SK-N-SH treated with all-trans-retinoic acid at 6 μM for 48 hours (cell line): ENCODE measurements at regions not wholly inside any gene's neighbourhood (a gene's known extent, or its start where the extent isn't known, plus 50 kb on each side); places are given as distances from the start of the nearest gene placed in this dataset.

Source experiments
- ATAC-seq: fragments of 200-7000 bp; cut with Tn5 transposase; 3 replicates; pipeline ENCODE4 v1.9.1; 2020; ENCODE audit warnings: mild to moderate bottlenecking, moderate library complexity
- ARNTL ChIP-seq: fragments of 450-650 bp; formaldehyde crosslinking; IDR thresholded peaks from 2 replicates; pipeline ENCODE4 v1.5.0; 2020; ENCODE audit warnings: low read depth, mild to moderate bottlenecking, moderate library complexity, borderline replicate concordance
- CSDC2 ChIP-seq: fragments of 250-450 bp; sonication (Bioruptor Pico); IDR thresholded peaks from 2 replicates; pipeline ENCODE4 v1.5.0; 2020; ENCODE audit warnings: mild to moderate bottlenecking, moderate library complexity
- ESRRG ChIP-seq: fragments of 250-450 bp; sonication (Bioruptor Pico); IDR thresholded peaks from 2 replicates; pipeline ENCODE4 v1.6.1; 2021; ENCODE audit warnings: mild to moderate bottlenecking
- GLIS3 ChIP-seq: fragments of 250-450 bp; sonication (Bioruptor Pico); IDR thresholded peaks from 2 replicates; pipeline ENCODE4 v1.5.0; 2020; ENCODE audit warnings: mild to moderate bottlenecking, moderate library complexity
- ISL1 ChIP-seq: fragments of 250-450 bp; sonication (Bioruptor Pico); IDR thresholded peaks from 2 replicates; pipeline ENCODE4 v2.1.2; 2022; ENCODE audit warnings: mild to moderate bottlenecking, moderate library complexity
- OSR1 ChIP-seq: fragments of 250-450 bp; sonication (Bioruptor Pico); IDR thresholded peaks from 2 replicates; pipeline ENCODE4 v1.8.0; 2022; ENCODE audit warnings: moderate library complexity, mild to moderate bottlenecking, inconsistent platforms
- PPARA ChIP-seq: fragments of 250-450 bp; sonication (Bioruptor Pico); IDR thresholded peaks from 2 replicates; pipeline ENCODE4 v1.5.0; 2020; ENCODE audit warnings: mild to moderate bottlenecking, borderline replicate concordance
- RARB ChIP-seq: fragments of 250-450 bp; sonication (Bioruptor Pico); IDR thresholded peaks from 2 replicates; pipeline ENCODE4 v1.8.0; 2021; ENCODE audit warnings: mild to moderate bottlenecking, moderate library complexity
- TCF4 ChIP-seq: fragments of 250-450 bp; sonication (Bioruptor Pico); IDR thresholded peaks from 2 replicates; pipeline ENCODE4 v1.8.0; 2021; ENCODE audit warnings: mild to moderate bottlenecking, moderate library complexity, borderline replicate concordance
- TOX ChIP-seq: fragments of 250-450 bp; sonication (Bioruptor Pico); IDR thresholded peaks from 2 replicates; pipeline ENCODE4 v1.8.0; 2021; ENCODE audit warnings: mild to moderate bottlenecking, moderate library complexity, borderline replicate concordance
- ZFP3 ChIP-seq: fragments of 250-450 bp; sonication (Bioruptor Pico); IDR thresholded peaks from 2 replicates; pipeline ENCODE4 v1.5.0; 2020; ENCODE audit warnings: mild to moderate bottlenecking, moderate library complexity
- ZFP30 ChIP-seq: fragments of 450-650 bp; formaldehyde crosslinking; IDR thresholded peaks from 2 replicates; pipeline ENCODE4 v1.5.0; 2022; ENCODE audit warnings: mild to moderate bottlenecking, moderate library complexity
- ZNF565 ChIP-seq: fragments of 450-650 bp; formaldehyde crosslinking; conservative IDR thresholded peaks from 2 replicates; pipeline ENCODE4 v1.5.0; 2020; ENCODE audit warnings: low read depth, mild to moderate bottlenecking, moderate library complexity
- ZNF70 ChIP-seq: fragments of 450-650 bp; formaldehyde crosslinking; IDR thresholded peaks from 2 replicates; pipeline ENCODE4 v1.5.0; 2020; ENCODE audit warnings: mild to moderate bottlenecking, moderate library complexity
- ZNF8 ChIP-seq: fragments of 450-650 bp; formaldehyde crosslinking; IDR thresholded peaks from 2 replicates; pipeline ENCODE4 v1.5.0; 2020; ENCODE audit warnings: mild to moderate bottlenecking, moderate library complexity
- TF ChIP-seq, protein P1 (sequence below): fragments of 250-450 bp; sonication (Bioruptor Pico); IDR thresholded peaks from 2 replicates; pipeline ENCODE4 v1.8.0; 2021; ENCODE audit warnings: low read depth, mild to moderate bottlenecking, moderate library complexity, borderline replicate concordance
- TF ChIP-seq, protein P2 (sequence below): fragments of 250-450 bp; sonication (Bioruptor Pico); IDR thresholded peaks from 2 replicates; pipeline ENCODE4 v1.8.0; 2020; ENCODE audit warnings: mild to moderate bottlenecking, moderate library complexity, borderline replicate concordance
- TF ChIP-seq, protein P3 (sequence below): fragments of 250-450 bp; sonication (Bioruptor Pico); IDR thresholded peaks from 2 replicates; pipeline ENCODE4 v1.5.0; 2020; ENCODE audit warnings: mild to moderate bottlenecking, moderate library complexity
- TF ChIP-seq, protein P4 (sequence below): fragments of 250-450 bp; sonication (Bioruptor Pico); IDR thresholded peaks from 2 replicates; pipeline ENCODE4 v1.5.1; 2021; ENCODE audit warnings: mild to moderate bottlenecking, moderate library complexity
- TF ChIP-seq, protein P5 (sequence below): fragments of 250-450 bp; sonication (Bioruptor Pico); IDR thresholded peaks from 2 replicates; pipeline ENCODE4 v1.5.1; 2020; ENCODE audit warnings: low read depth, mild to moderate bottlenecking, moderate library complexity

DNA sequence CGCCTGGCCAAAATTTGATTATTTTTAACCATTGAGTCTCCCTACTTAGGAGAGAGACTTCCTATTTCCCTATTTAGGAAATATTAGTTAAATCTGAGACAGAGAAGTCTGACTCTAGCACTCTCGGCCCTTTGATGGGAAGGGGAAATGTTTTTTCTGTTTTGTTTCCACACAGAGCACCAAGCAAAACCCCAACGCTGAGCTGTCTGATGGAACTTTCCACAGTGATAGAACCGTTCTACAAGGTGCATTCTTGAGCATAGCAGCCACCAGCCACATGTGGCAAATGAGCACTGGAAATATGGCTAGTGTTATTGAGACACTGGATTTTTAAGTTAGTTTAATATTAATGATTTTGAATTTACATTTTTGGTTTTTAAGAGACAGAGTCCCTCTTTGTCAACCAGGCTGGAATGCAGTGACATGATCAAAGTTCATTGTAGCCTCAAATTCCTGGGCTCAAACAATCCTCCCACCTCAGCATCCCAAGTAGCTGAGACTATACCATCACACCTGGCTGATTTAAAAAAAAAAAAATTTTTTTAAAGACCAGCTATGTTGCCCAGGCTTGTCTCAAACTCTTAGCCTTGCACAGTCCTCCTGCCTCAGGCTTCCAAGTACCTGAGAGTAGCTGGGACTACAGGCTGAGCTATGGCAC lies 77.3 kb upstream of the GALNT2 start:
- ATAC-seq, result no peak
- TF ChIP-seq, protein P1, sequence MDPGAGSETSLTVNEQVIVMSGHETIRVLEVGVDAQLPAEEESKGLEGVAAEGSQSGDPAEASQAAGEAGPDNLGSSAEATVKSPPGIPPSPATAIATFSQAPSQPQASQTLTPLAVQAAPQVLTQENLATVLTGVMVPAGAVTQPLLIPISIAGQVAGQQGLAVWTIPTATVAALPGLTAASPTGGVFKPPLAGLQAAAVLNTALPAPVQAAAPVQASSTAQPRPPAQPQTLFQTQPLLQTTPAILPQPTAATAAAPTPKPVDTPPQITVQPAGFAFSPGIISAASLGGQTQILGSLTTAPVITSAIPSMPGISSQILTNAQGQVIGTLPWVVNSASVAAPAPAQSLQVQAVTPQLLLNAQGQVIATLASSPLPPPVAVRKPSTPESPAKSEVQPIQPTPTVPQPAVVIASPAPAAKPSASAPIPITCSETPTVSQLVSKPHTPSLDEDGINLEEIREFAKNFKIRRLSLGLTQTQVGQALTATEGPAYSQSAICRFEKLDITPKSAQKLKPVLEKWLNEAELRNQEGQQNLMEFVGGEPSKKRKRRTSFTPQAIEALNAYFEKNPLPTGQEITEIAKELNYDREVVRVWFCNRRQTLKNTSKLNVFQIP (CRISPR knock-in tag), result no peak
- TF ChIP-seq ZFP3 (CRISPR knock-in tag) (no peak), TOX (CRISPR knock-in tag) (no peak), ZFP30 (no peak), ARNTL (CRISPR knock-in tag) (no peak), ZNF8 (no peak), ESRRG (no peak), PPARA (CRISPR knock-in tag) (no peak), OSR1 (CRISPR knock-in tag) (no peak), ZNF70 (no peak), ISL1 (CRISPR knock-in tag) (no peak), GLIS3 (CRISPR knock-in tag) (no peak), CSDC2 (CRISPR knock-in tag) (no peak), TCF4 (no peak)
- TF ChIP-seq, protein P2, sequence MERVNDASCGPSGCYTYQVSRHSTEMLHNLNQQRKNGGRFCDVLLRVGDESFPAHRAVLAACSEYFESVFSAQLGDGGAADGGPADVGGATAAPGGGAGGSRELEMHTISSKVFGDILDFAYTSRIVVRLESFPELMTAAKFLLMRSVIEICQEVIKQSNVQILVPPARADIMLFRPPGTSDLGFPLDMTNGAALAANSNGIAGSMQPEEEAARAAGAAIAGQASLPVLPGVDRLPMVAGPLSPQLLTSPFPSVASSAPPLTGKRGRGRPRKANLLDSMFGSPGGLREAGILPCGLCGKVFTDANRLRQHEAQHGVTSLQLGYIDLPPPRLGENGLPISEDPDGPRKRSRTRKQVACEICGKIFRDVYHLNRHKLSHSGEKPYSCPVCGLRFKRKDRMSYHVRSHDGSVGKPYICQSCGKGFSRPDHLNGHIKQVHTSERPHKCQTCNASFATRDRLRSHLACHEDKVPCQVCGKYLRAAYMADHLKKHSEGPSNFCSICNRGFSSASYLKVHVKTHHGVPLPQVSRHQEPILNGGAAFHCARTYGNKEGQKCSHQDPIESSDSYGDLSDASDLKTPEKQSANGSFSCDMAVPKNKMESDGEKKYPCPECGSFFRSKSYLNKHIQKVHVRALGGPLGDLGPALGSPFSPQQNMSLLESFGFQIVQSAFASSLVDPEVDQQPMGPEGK (CRISPR knock-in tag), result no peak
- TF ChIP-seq, protein P3, sequence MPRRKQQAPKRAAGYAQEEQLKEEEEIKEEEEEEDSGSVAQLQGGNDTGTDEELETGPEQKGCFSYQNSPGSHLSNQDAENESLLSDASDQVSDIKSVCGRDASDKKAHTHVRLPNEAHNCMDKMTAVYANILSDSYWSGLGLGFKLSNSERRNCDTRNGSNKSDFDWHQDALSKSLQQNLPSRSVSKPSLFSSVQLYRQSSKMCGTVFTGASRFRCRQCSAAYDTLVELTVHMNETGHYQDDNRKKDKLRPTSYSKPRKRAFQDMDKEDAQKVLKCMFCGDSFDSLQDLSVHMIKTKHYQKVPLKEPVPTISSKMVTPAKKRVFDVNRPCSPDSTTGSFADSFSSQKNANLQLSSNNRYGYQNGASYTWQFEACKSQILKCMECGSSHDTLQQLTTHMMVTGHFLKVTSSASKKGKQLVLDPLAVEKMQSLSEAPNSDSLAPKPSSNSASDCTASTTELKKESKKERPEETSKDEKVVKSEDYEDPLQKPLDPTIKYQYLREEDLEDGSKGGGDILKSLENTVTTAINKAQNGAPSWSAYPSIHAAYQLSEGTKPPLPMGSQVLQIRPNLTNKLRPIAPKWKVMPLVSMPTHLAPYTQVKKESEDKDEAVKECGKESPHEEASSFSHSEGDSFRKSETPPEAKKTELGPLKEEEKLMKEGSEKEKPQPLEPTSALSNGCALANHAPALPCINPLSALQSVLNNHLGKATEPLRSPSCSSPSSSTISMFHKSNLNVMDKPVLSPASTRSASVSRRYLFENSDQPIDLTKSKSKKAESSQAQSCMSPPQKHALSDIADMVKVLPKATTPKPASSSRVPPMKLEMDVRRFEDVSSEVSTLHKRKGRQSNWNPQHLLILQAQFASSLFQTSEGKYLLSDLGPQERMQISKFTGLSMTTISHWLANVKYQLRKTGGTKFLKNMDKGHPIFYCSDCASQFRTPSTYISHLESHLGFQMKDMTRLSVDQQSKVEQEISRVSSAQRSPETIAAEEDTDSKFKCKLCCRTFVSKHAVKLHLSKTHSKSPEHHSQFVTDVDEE (CRISPR knock-in tag), result no peak
- TF ChIP-seq, protein P4, sequence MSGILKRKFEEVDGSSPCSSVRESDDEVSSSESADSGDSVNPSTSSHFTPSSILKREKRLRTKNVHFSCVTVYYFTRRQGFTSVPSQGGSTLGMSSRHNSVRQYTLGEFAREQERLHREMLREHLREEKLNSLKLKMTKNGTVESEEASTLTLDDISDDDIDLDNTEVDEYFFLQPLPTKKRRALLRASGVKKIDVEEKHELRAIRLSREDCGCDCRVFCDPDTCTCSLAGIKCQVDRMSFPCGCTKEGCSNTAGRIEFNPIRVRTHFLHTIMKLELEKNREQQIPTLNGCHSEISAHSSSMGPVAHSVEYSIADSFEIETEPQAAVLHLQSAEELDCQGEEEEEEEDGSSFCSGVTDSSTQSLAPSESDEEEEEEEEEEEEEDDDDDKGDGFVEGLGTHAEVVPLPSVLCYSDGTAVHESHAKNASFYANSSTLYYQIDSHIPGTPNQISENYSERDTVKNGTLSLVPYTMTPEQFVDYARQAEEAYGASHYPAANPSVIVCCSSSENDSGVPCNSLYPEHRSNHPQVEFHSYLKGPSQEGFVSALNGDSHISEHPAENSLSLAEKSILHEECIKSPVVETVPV (CRISPR knock-in tag), result no peak
- TF ChIP-seq, protein P5, sequence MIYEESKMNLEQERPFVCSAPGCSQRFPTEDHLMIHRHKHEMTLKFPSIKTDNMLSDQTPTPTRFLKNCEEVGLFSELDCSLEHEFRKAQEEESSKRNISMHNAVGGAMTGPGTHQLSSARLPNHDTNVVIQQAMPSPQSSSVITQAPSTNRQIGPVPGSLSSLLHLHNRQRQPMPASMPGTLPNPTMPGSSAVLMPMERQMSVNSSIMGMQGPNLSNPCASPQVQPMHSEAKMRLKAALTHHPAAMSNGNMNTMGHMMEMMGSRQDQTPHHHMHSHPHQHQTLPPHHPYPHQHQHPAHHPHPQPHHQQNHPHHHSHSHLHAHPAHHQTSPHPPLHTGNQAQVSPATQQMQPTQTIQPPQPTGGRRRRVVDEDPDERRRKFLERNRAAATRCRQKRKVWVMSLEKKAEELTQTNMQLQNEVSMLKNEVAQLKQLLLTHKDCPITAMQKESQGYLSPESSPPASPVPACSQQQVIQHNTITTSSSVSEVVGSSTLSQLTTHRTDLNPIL (CRISPR knock-in tag), result no peak

DNA sequence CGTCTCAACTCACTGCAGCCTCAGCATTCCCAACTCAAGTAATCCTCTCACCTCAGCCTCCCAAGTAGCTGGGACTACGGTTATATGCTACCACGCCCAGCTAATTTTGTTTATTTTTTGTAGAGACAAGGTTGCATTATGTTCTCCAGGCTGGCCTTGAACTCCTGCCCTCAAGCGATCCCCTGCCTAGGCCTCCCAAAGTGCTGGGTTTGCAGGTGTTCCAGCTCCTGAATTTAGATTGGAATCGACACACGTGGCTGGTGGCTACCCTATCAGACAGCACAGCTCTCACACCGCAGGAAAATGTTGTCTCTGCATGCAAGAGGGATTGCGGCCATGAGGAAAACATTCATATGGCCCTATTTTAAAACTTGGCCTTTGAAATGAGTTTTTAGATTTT lies 76.7 kb upstream of the GALNT2 start:
- ATAC-seq, result no peak
- TF ChIP-seq ZNF70 (no peak), ZNF565 (no peak), TOX (CRISPR knock-in tag) (no peak), RARB (no peak), ARNTL (CRISPR knock-in tag) (no peak), OSR1 (CRISPR knock-in tag) (no peak)
- TF ChIP-seq, protein P2 (CRISPR knock-in tag), result no peak
- TF ChIP-seq, protein P1 (CRISPR knock-in tag), result no peak
- TF ChIP-seq, protein P3 (CRISPR knock-in tag), result no peak
- TF ChIP-seq, protein P4 (CRISPR knock-in tag), result no peak
